SK-N-SH treated with all-trans-retinoic acid at 6 μM for 48 hours (cell line): ENCODE measurements at regions not wholly inside any gene's neighbourhood (a gene's known extent, or its start where the extent isn't known, plus 50 kb on each side); places are given as distances from the start of the nearest gene placed in this dataset.

Source experiments
- ATAC-seq: fragments of 200-7000 bp; cut with Tn5 transposase; 3 replicates; pipeline ENCODE4 v1.9.1; 2020; ENCODE audit warnings: mild to moderate bottlenecking, moderate library complexity
- ARNTL ChIP-seq: fragments of 450-650 bp; formaldehyde crosslinking; IDR thresholded peaks from 2 replicates; pipeline ENCODE4 v1.5.0; 2020; ENCODE audit warnings: low read depth, mild to moderate bottlenecking, moderate library complexity, borderline replicate concordance
- CSDC2 ChIP-seq: fragments of 250-450 bp; sonication (Bioruptor Pico); IDR thresholded peaks from 2 replicates; pipeline ENCODE4 v1.5.0; 2020; ENCODE audit warnings: mild to moderate bottlenecking, moderate library complexity
- ESRRG ChIP-seq: fragments of 250-450 bp; sonication (Bioruptor Pico); IDR thresholded peaks from 2 replicates; pipeline ENCODE4 v1.6.1; 2021; ENCODE audit warnings: mild to moderate bottlenecking
- ISL1 ChIP-seq: fragments of 250-450 bp; sonication (Bioruptor Pico); IDR thresholded peaks from 2 replicates; pipeline ENCODE4 v2.1.2; 2022; ENCODE audit warnings: mild to moderate bottlenecking, moderate library complexity
- OSR1 ChIP-seq: fragments of 250-450 bp; sonication (Bioruptor Pico); IDR thresholded peaks from 2 replicates; pipeline ENCODE4 v1.8.0; 2022; ENCODE audit warnings: moderate library complexity, mild to moderate bottlenecking, inconsistent platforms
- PPARA ChIP-seq: fragments of 250-450 bp; sonication (Bioruptor Pico); IDR thresholded peaks from 2 replicates; pipeline ENCODE4 v1.5.0; 2020; ENCODE audit warnings: mild to moderate bottlenecking, borderline replicate concordance
- RARB ChIP-seq: fragments of 250-450 bp; sonication (Bioruptor Pico); IDR thresholded peaks from 2 replicates; pipeline ENCODE4 v1.8.0; 2021; ENCODE audit warnings: mild to moderate bottlenecking, moderate library complexity
- SNAI2 ChIP-seq: fragments of 250-450 bp; sonication (Bioruptor Pico); IDR thresholded peaks from 2 replicates; pipeline ENCODE4 v1.5.0; 2020; ENCODE audit warnings: mild to moderate bottlenecking, moderate library complexity
- TCF4 ChIP-seq: fragments of 250-450 bp; sonication (Bioruptor Pico); IDR thresholded peaks from 2 replicates; pipeline ENCODE4 v1.8.0; 2021; ENCODE audit warnings: mild to moderate bottlenecking, moderate library complexity, borderline replicate concordance
- TOX ChIP-seq: fragments of 250-450 bp; sonication (Bioruptor Pico); IDR thresholded peaks from 2 replicates; pipeline ENCODE4 v1.8.0; 2021; ENCODE audit warnings: mild to moderate bottlenecking, moderate library complexity, borderline replicate concordance
- ZC3H10 ChIP-seq: fragments of 250-450 bp; sonication (Bioruptor Pico); IDR thresholded peaks from 2 replicates; pipeline ENCODE4 v1.5.1; 2021; ENCODE audit warnings: mild to moderate bottlenecking, moderate library complexity
- ZFP3 ChIP-seq: fragments of 250-450 bp; sonication (Bioruptor Pico); IDR thresholded peaks from 2 replicates; pipeline ENCODE4 v1.5.0; 2020; ENCODE audit warnings: mild to moderate bottlenecking, moderate library complexity
- ZFP30 ChIP-seq: fragments of 450-650 bp; formaldehyde crosslinking; IDR thresholded peaks from 2 replicates; pipeline ENCODE4 v1.5.0; 2022; ENCODE audit warnings: mild to moderate bottlenecking, moderate library complexity
- ZNF565 ChIP-seq: fragments of 450-650 bp; formaldehyde crosslinking; conservative IDR thresholded peaks from 2 replicates; pipeline ENCODE4 v1.5.0; 2020; ENCODE audit warnings: low read depth, mild to moderate bottlenecking, moderate library complexity
- ZNF70 ChIP-seq: fragments of 450-650 bp; formaldehyde crosslinking; IDR thresholded peaks from 2 replicates; pipeline ENCODE4 v1.5.0; 2020; ENCODE audit warnings: mild to moderate bottlenecking, moderate library complexity
- ZNF8 ChIP-seq: fragments of 450-650 bp; formaldehyde crosslinking; IDR thresholded peaks from 2 replicates; pipeline ENCODE4 v1.5.0; 2020; ENCODE audit warnings: mild to moderate bottlenecking, moderate library complexity
- TF ChIP-seq, protein P1 (sequence below): fragments of 250-450 bp; sonication (Bioruptor Pico); IDR thresholded peaks from 2 replicates; pipeline ENCODE4 v1.5.1; 2021; ENCODE audit warnings: mild to moderate bottlenecking, moderate library complexity
- TF ChIP-seq, protein P2 (sequence below): fragments of 250-450 bp; sonication (Bioruptor Pico); IDR thresholded peaks from 2 replicates; pipeline ENCODE4 v1.8.0; 2020; ENCODE audit warnings: mild to moderate bottlenecking, moderate library complexity, borderline replicate concordance
- TF ChIP-seq, protein P3 (sequence below): fragments of 250-450 bp; sonication (Bioruptor Pico); IDR thresholded peaks from 2 replicates; pipeline ENCODE4 v1.5.1; 2020; ENCODE audit warnings: low read depth, mild to moderate bottlenecking, moderate library complexity
- TF ChIP-seq, protein P4 (sequence below): fragments of 250-450 bp; sonication (Bioruptor Pico); IDR thresholded peaks from 2 replicates; pipeline ENCODE4 v1.8.0; 2021; ENCODE audit warnings: low read depth, mild to moderate bottlenecking, moderate library complexity, borderline replicate concordance
- TF ChIP-seq, protein P5 (sequence below): fragments of 250-450 bp; sonication (Bioruptor Pico); IDR thresholded peaks from 2 replicates; pipeline ENCODE4 v1.5.0; 2020; ENCODE audit warnings: mild to moderate bottlenecking, moderate library complexity

DNA sequence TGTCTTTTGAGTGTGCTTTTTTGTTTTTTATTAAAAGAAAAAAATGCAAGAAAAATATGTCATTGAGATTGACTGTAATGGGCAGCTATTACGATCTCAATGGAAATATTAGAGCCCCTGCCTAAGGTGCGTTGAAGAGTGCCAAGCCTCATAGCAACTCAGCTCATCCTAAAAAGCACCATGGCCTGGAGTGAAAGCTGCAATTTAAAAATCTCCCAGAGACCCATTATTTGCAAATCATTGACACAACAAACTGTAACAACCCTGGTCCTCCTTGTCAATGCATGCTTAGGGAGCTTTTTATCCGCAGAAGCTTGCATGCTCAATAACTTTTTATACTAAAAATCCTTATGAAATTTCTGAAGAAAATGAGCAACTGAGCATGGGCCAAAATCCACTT, 954.5 kb downstream of the ADGRL2 start:
- ATAC-seq, result no peak
- TF ChIP-seq, protein P1, sequence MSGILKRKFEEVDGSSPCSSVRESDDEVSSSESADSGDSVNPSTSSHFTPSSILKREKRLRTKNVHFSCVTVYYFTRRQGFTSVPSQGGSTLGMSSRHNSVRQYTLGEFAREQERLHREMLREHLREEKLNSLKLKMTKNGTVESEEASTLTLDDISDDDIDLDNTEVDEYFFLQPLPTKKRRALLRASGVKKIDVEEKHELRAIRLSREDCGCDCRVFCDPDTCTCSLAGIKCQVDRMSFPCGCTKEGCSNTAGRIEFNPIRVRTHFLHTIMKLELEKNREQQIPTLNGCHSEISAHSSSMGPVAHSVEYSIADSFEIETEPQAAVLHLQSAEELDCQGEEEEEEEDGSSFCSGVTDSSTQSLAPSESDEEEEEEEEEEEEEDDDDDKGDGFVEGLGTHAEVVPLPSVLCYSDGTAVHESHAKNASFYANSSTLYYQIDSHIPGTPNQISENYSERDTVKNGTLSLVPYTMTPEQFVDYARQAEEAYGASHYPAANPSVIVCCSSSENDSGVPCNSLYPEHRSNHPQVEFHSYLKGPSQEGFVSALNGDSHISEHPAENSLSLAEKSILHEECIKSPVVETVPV (CRISPR knock-in tag), result no peak
- TF ChIP-seq ZFP3 (CRISPR knock-in tag) (no peak), PPARA (no peak), CSDC2 (CRISPR knock-in tag) (no peak), ESRRG (no peak), ZC3H10 (no peak), RARB (CRISPR knock-in tag) (no peak), OSR1 (CRISPR knock-in tag) (no peak), TCF4 (CRISPR knock-in tag) (no peak), ZNF8 (no peak), ARNTL (CRISPR knock-in tag) (no peak), ZFP30 (CRISPR knock-in tag) (no peak), ZNF70 (CRISPR knock-in tag) (no peak), SNAI2 (CRISPR knock-in tag) (no peak), ISL1 (no peak), TOX (CRISPR knock-in tag) (no peak)
- TF ChIP-seq, protein P2, sequence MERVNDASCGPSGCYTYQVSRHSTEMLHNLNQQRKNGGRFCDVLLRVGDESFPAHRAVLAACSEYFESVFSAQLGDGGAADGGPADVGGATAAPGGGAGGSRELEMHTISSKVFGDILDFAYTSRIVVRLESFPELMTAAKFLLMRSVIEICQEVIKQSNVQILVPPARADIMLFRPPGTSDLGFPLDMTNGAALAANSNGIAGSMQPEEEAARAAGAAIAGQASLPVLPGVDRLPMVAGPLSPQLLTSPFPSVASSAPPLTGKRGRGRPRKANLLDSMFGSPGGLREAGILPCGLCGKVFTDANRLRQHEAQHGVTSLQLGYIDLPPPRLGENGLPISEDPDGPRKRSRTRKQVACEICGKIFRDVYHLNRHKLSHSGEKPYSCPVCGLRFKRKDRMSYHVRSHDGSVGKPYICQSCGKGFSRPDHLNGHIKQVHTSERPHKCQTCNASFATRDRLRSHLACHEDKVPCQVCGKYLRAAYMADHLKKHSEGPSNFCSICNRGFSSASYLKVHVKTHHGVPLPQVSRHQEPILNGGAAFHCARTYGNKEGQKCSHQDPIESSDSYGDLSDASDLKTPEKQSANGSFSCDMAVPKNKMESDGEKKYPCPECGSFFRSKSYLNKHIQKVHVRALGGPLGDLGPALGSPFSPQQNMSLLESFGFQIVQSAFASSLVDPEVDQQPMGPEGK (CRISPR knock-in tag), result no peak
- TF ChIP-seq, protein P3, sequence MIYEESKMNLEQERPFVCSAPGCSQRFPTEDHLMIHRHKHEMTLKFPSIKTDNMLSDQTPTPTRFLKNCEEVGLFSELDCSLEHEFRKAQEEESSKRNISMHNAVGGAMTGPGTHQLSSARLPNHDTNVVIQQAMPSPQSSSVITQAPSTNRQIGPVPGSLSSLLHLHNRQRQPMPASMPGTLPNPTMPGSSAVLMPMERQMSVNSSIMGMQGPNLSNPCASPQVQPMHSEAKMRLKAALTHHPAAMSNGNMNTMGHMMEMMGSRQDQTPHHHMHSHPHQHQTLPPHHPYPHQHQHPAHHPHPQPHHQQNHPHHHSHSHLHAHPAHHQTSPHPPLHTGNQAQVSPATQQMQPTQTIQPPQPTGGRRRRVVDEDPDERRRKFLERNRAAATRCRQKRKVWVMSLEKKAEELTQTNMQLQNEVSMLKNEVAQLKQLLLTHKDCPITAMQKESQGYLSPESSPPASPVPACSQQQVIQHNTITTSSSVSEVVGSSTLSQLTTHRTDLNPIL (CRISPR knock-in tag), result no peak
- TF ChIP-seq, protein P4, sequence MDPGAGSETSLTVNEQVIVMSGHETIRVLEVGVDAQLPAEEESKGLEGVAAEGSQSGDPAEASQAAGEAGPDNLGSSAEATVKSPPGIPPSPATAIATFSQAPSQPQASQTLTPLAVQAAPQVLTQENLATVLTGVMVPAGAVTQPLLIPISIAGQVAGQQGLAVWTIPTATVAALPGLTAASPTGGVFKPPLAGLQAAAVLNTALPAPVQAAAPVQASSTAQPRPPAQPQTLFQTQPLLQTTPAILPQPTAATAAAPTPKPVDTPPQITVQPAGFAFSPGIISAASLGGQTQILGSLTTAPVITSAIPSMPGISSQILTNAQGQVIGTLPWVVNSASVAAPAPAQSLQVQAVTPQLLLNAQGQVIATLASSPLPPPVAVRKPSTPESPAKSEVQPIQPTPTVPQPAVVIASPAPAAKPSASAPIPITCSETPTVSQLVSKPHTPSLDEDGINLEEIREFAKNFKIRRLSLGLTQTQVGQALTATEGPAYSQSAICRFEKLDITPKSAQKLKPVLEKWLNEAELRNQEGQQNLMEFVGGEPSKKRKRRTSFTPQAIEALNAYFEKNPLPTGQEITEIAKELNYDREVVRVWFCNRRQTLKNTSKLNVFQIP (CRISPR knock-in tag), result no peak
- TF ChIP-seq, protein P5, sequence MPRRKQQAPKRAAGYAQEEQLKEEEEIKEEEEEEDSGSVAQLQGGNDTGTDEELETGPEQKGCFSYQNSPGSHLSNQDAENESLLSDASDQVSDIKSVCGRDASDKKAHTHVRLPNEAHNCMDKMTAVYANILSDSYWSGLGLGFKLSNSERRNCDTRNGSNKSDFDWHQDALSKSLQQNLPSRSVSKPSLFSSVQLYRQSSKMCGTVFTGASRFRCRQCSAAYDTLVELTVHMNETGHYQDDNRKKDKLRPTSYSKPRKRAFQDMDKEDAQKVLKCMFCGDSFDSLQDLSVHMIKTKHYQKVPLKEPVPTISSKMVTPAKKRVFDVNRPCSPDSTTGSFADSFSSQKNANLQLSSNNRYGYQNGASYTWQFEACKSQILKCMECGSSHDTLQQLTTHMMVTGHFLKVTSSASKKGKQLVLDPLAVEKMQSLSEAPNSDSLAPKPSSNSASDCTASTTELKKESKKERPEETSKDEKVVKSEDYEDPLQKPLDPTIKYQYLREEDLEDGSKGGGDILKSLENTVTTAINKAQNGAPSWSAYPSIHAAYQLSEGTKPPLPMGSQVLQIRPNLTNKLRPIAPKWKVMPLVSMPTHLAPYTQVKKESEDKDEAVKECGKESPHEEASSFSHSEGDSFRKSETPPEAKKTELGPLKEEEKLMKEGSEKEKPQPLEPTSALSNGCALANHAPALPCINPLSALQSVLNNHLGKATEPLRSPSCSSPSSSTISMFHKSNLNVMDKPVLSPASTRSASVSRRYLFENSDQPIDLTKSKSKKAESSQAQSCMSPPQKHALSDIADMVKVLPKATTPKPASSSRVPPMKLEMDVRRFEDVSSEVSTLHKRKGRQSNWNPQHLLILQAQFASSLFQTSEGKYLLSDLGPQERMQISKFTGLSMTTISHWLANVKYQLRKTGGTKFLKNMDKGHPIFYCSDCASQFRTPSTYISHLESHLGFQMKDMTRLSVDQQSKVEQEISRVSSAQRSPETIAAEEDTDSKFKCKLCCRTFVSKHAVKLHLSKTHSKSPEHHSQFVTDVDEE (CRISPR knock-in tag), result no peak
- TF ChIP-seq, all 23 proteins: peak for 0

DNA sequence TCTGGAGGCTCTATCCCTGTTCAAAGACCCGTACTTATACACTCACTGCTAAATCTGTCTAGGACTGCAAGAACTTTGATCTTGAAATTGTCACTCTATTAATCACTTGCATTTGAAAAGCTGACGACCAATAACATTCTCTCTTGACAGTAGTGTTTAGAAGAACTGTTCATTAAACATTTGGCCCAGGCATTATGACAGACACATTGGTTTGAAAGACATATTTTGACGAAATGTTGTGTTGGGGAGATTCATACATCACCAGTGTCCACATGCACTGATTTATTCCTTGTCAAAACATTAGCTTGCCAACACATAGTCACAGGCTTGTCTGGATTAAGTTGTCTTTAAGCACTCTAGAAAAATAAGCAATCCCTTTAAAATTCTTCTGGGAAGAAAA, 951.3 kb downstream of the ADGRL2 start:
- ATAC-seq, result no peak
- TF ChIP-seq ZFP3 (CRISPR knock-in tag) (no peak), ZFP30 (CRISPR knock-in tag) (no peak)

DNA sequence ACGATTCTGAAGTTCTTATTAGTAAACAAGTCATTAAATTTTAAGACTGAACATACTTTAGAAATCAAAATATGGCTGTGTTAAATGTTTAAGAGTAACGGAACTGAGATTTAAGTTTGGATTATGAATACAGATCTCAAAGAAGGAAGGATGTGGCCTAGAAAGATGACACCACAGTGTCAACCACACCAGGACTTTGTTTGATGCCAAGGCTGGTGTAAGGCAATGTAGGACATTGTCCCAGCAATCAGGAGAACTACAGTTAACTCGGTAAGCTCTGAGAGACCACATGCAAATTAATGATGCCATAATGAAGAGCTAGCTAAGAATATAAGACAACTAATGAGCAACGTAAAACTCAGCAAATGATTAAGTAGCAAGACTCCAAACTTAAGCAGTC, 932.9 kb downstream of the ADGRL2 start:
- no peak for ATAC-seq
- TF ChIP-seq ZNF565 (CRISPR knock-in tag) (no peak), TOX (CRISPR knock-in tag) (no peak), ZNF70 (CRISPR knock-in tag) (no peak), TCF4 (CRISPR knock-in tag) (no peak), ARNTL (CRISPR knock-in tag) (no peak), OSR1 (CRISPR knock-in tag) (no peak), ESRRG (no peak)
- TF ChIP-seq, protein P2 (CRISPR knock-in tag), result no peak
- TF ChIP-seq, all 23 proteins: peak for 0
